Fibroblast of pulmonary artery (primary cell): ENCODE measurements at regions not wholly inside any gene's neighbourhood (a gene's known extent, or its start where the extent isn't known, plus 50 kb on each side); places are given as distances from the start of the nearest gene placed in this dataset.

Experiments used
- DNase-seq: peaks from one replicate; pipeline ENCODE4 v3.0.0-alpha.2; 2010; ENCODE audit warnings: low read depth
- H3K4me3 ChIP-seq: replicated peaks from 2 replicates; pipeline ENCODE4 v1.5.1; 2011; ENCODE audit warnings: low read depth, mild to moderate bottlenecking, control low read depth, low read length, moderate library complexity
- TF ChIP-seq, protein P1 (sequence below): IDR thresholded peaks from 2 replicates; pipeline ENCODE4 v1.5.1; 2011; ENCODE audit warnings: mild to moderate bottlenecking, control low read depth, low read length, inconsistent platforms; ENCODE audit errors: missing control alignments

DNA sequence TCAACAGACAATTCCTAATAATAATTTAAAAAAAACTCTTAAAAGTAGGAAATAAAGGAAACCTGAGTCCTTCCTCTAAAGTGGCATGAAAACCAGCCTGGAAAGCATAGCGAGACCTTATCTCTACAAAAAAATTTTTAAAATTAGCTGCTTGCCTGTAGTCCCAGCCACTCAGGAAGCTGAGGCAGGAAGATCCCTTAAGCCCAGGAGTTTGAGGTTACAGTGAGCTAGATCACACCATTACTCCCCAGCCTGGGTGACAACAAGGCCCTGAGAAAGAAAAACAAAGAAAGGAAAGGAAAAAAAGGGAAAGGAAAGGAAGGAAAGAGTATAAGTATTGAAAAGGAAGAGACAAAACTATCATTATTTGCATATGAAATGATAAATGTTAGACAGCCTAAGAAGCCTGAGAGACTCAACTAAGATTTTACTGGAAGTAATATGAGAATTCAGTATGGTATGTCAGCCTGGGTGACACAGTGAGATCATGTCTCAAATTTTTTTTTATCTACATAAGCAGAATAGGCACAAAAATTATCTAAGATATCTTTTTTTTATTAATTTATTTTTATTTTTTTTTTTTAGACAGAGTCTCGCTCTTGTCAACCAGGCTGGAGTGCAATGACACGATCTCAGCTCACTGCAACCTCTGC is 113.0 kb downstream of the GOSR1 start:
- TF ChIP-seq, protein P1, sequence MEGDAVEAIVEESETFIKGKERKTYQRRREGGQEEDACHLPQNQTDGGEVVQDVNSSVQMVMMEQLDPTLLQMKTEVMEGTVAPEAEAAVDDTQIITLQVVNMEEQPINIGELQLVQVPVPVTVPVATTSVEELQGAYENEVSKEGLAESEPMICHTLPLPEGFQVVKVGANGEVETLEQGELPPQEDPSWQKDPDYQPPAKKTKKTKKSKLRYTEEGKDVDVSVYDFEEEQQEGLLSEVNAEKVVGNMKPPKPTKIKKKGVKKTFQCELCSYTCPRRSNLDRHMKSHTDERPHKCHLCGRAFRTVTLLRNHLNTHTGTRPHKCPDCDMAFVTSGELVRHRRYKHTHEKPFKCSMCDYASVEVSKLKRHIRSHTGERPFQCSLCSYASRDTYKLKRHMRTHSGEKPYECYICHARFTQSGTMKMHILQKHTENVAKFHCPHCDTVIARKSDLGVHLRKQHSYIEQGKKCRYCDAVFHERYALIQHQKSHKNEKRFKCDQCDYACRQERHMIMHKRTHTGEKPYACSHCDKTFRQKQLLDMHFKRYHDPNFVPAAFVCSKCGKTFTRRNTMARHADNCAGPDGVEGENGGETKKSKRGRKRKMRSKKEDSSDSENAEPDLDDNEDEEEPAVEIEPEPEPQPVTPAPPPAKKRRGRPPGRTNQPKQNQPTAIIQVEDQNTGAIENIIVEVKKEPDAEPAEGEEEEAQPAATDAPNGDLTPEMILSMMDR, result no peak
- no peak overlapping the region for H3K4me3 ChIP-seq
- no peak for DNase-seq

- TF ChIP-seq, protein P1, result no peak
- no peak for DNase-seq
- H3K4me3 ChIP-seq, result no peak overlapping the region
Observed at GRCh38 chr17:30589431-30589830, 112.2 kb downstream of the GOSR1 start.

GRCh38 chr17:30588798-30589247 is 111.6 kb downstream of the GOSR1 start:
- DNase-seq, result no peak
- TF ChIP-seq, protein P1, result no peak
- H3K4me3 ChIP-seq, result no peak overlapping the region

- DNase-seq, result peak; percentile 56
- no peak overlapping the region for H3K4me3 ChIP-seq
- TF ChIP-seq, protein P1, result no peak
Observed at GRCh38 chr17:30586818-30587595, 109.8 kb downstream of the GOSR1 start.

DNA sequence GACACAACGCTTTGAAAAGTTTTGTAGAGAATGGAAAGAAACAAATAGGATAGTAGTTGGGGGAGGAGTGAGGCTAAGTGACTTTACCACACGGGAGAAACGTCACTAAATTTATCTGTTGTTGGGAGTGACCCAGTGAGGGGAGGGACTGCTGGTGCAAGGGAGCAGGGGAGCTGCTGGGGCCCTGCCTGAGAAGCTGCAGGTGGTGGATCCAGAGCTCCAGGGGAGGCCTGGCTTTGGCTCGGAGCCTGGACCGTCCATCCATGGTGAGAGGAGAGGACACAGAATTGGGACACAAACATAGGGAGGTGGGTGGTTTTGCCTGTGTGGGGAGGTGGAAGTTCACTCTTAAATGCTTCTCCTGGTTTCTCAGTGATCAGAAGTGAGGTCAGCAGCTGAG is 107.6 kb downstream of the GOSR1 start:
- TF ChIP-seq, protein P1, result no peak
- H3K4me3 ChIP-seq, result no peak overlapping the region
- no peak for DNase-seq

- no peak for DNase-seq
- TF ChIP-seq, protein P1, result no peak
- H3K4me3 ChIP-seq, result no peak overlapping the region
Observed at GRCh38 chr17:30580916-30581315, 103.7 kb downstream of the GOSR1 start.
